Mesenchymal stem cell (in vitro differentiated cells and primary cell): ENCODE measurements at regions not wholly inside any gene's neighbourhood (a gene's known extent, or its start where the extent isn't known, plus 50 kb on each side); places are given as distances from the start of the nearest gene placed in this dataset.
"Not testable (repeated sequence)": the region's sequence is repeated elsewhere in the genome, so short reads cannot be mapped to it uniquely, and the experiment has no call there.

ENCODE experiments used
- DNase-seq: peaks from one replicate; pipeline ENCODE4 v3.0.0-alpha.2; 2013
- H2AFZ ChIP-seq: one replicate; pipeline ENCODE4 v1.6.1; 2013; ENCODE audit warnings: low read depth, mild to moderate bottlenecking, control low read depth, inconsistent platforms, low read length, moderate library complexity
- H2AK5ac ChIP-seq: 2 replicates; pipeline ENCODE4 v1.6.1; 2013; ENCODE audit warnings: low read length, moderate library complexity, mild to moderate bottlenecking, inconsistent platforms; ENCODE audit not compliant: severe bottlenecking
- H2BK120ac ChIP-seq: one replicate; pipeline ENCODE4 v1.6.1; 2013; ENCODE audit warnings: low read depth, mild to moderate bottlenecking, inconsistent platforms, low read length, moderate library complexity
- H2BK12ac ChIP-seq, 2 experiments: one replicate each; pipeline ENCODE4 v1.6.1; 2013; ENCODE audit warnings: inconsistent platforms in 2 of 2, low read length in 2 of 2, mild to moderate bottlenecking in 2 of 2, moderate library complexity in 2 of 2, control low read depth in 1 of 2
- H2BK15ac ChIP-seq: one replicate; pipeline ENCODE4 v1.6.1; 2013; ENCODE audit warnings: mild to moderate bottlenecking, low read depth, inconsistent platforms; ENCODE audit not compliant: poor library complexity, severe bottlenecking
- H2BK5ac ChIP-seq: 2 replicates; pipeline ENCODE4 v1.6.1; 2013; ENCODE audit warnings: low read depth, mild to moderate bottlenecking, low read length, control low read depth, inconsistent platforms; ENCODE audit not compliant: poor library complexity, severe bottlenecking
- H3K14ac ChIP-seq, 2 experiments: one replicate each; pipeline ENCODE4 v1.6.1; 2013; ENCODE audit warnings: inconsistent platforms in 2 of 2, low read length in 2 of 2, control low read depth in 1 of 2, mild to moderate bottlenecking in 1 of 2, moderate library complexity in 1 of 2
- H3K18ac ChIP-seq, 2 experiments: one replicate each; pipeline ENCODE4 v1.6.1; 2013; ENCODE audit warnings: inconsistent platforms in 2 of 2, low read length in 2 of 2, control low read depth in 1 of 2, low read depth in 1 of 2, mild to moderate bottlenecking in 1 of 2
- H3K23ac ChIP-seq, 2 experiments: one replicate each; pipeline ENCODE4 v1.6.1; 2013; ENCODE audit warnings: inconsistent platforms in 2 of 2, low read length in 2 of 2, mild to moderate bottlenecking in 2 of 2, moderate library complexity in 2 of 2, control low read depth in 1 of 2
- H3K27ac ChIP-seq: 2 replicates; pipeline ENCODE4 v1.5.1; 2013; ENCODE audit warnings: mild to moderate bottlenecking, moderate library complexity, low read length, control low read depth, inconsistent platforms; ENCODE audit not compliant: poor library complexity, severe bottlenecking
- H3K27me3 ChIP-seq, 2 experiments: 2 replicates each; pipeline versions ENCODE4 v1.6.1 to v1.7.0; 2013; ENCODE audit warnings: low read length in 2 of 2, mild to moderate bottlenecking in 2 of 2, moderate library complexity in 2 of 2, control low read depth in 1 of 2, inconsistent platforms in 1 of 2; ENCODE audit not compliant: control insufficient read depth in 1 of 2, insufficient read depth in 1 of 2
- H3K36me3 ChIP-seq, 2 experiments: 2 replicates each; pipeline versions ENCODE4 v1.6.1 to v1.7.0; 2013; ENCODE audit warnings: low read length in 2 of 2, control low read depth in 1 of 2, inconsistent platforms in 1 of 2, low read depth in 1 of 2, mild to moderate bottlenecking in 1 of 2; ENCODE audit not compliant: insufficient read depth in 2 of 2, control insufficient read depth in 1 of 2
- H3K4ac ChIP-seq, 2 experiments: one replicate each; pipeline ENCODE4 v1.6.1; 2013; ENCODE audit warnings: inconsistent platforms in 2 of 2, low read length in 2 of 2, mild to moderate bottlenecking in 2 of 2, moderate library complexity in 2 of 2, control low read depth in 1 of 2, low read depth in 1 of 2
- H3K4me1 ChIP-seq: 2 replicates; pipeline ENCODE4 v1.6.1; 2013; ENCODE audit warnings: low read depth, low read length, control low read depth; ENCODE audit not compliant: control insufficient read depth, insufficient read depth
- H3K4me2 ChIP-seq: 2 replicates; pipeline ENCODE4 v1.6.1; 2013; ENCODE audit warnings: low read length, mild to moderate bottlenecking, inconsistent platforms; ENCODE audit not compliant: poor library complexity, severe bottlenecking
- H3K4me3 ChIP-seq, 2 experiments: 2 replicates each; pipeline versions ENCODE4 v1.5.1 to v1.7.0; 2013; ENCODE audit warnings: low read length in 2 of 2, mild to moderate bottlenecking in 2 of 2, control low read depth in 1 of 2, low read depth in 1 of 2; ENCODE audit not compliant: insufficient read depth in 1 of 2
- H3K79me1 ChIP-seq: replicated peaks from 2 replicates; pipeline ENCODE4 v1.6.1; 2013; ENCODE audit warnings: mild to moderate bottlenecking, control low read depth, low read length, inconsistent platforms; ENCODE audit not compliant: poor library complexity, severe bottlenecking
- H3K9ac ChIP-seq: 2 replicates; pipeline ENCODE4 v1.7.0; 2013; ENCODE audit warnings: mild to moderate bottlenecking, low read length, moderate library complexity
- H3K9me3 ChIP-seq: 2 replicates; pipeline ENCODE4 v1.7.0; 2013; ENCODE audit warnings: mild to moderate bottlenecking, low read length; ENCODE audit not compliant: control insufficient read depth
- H4K8ac ChIP-seq: one replicate; pipeline ENCODE4 v1.6.1; 2013; ENCODE audit warnings: inconsistent platforms, mild to moderate bottlenecking, low read length, moderate library complexity
- H4K91ac ChIP-seq: one replicate; pipeline ENCODE4 v1.6.1; 2013; ENCODE audit warnings: mild to moderate bottlenecking, low read length, inconsistent platforms
- WGBS: methylation state at CpG from one replicate; pipeline ENCODE4 v1.1.7; 2013; ENCODE audit warnings: mixed read lengths; 5-methylcytosine and 5-hydroxymethylcytosine counted together

DNA sequence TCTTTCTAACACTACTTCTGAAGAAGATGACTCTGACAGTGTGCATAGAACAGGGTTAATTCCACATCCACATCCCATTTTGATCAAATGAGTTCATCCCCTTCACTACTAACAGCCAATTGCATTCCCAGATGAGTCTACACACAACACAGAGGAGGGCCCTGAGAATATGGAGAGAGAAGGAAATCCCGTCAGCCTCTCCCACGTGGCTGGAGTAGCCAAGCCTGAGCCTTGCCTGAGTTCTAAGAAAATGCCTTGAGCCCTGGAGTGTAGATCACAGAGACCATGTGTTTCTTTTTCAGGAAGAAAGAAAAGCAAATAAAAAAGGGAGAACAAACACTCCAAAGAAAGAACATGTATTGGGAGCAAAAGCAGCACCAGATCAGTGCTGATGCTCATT, 1147.7 kb downstream of the TMEM121 start:
- not testable (repeated sequence) for H3K36me3 ChIP-seq, H2BK15ac ChIP-seq, H4K8ac ChIP-seq, H2BK12ac ChIP-seq, H3K9ac ChIP-seq, H3K4me3 ChIP-seq, H3K79me1 ChIP-seq, H2AK5ac ChIP-seq, H3K27me3 ChIP-seq, H2BK5ac ChIP-seq, H3K27ac ChIP-seq, H3K18ac ChIP-seq, H3K4ac ChIP-seq, H3K4me2 ChIP-seq, H3K23ac ChIP-seq, DNase-seq, H4K91ac ChIP-seq, H3K9me3 ChIP-seq, H3K4me1 ChIP-seq, H2BK120ac ChIP-seq, H3K14ac ChIP-seq, H2AFZ ChIP-seq
- 57% methylated on average over 2 of the region's 2 CpGs for WGBS

DNA sequence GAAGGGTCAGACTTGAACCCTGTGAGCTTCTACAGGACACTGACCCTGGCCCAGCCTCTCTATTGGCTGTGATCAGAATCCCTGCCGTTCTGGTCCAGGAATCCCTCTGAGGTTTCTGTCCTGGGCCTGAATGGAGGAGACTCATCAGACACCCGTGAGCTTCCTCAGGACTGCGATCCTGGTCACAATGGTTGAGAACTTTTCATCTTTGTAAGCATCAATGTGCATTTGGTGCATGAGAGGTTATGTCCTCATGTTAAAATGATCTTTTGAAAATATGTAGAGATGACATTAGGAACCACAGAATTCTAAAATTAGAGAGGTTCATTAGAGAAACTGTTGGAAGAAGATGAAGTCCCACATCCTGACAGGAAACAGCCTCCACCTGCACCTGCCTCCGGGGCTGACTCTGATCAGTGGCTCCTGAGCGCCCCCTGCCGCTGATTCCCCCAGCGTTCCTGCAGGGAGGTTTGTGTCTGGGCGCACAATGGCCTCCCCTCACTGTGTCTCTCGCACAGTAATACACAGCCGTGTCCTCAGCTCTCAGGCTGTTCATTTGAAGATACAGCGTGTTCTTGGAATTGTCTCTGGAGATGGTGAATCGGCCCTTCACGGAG, 1148.2 kb downstream of the TMEM121 start:
- H4K91ac ChIP-seq, H2BK120ac ChIP-seq, H3K4ac ChIP-seq, H2BK5ac ChIP-seq, H3K23ac ChIP-seq, H3K4me2 ChIP-seq, H3K27ac ChIP-seq, H3K27me3 ChIP-seq, DNase-seq, H2BK15ac ChIP-seq, H3K14ac ChIP-seq, H3K79me1 ChIP-seq, H4K8ac ChIP-seq, H3K9ac ChIP-seq, H3K4me3 ChIP-seq, H2AK5ac ChIP-seq, H3K9me3 ChIP-seq, H3K36me3 ChIP-seq, H3K18ac ChIP-seq, H2AFZ ChIP-seq, H2BK12ac ChIP-seq, H3K4me1 ChIP-seq: not testable (repeated sequence)
- WGBS = 61% methylated on average over 3 of the region's 13 CpGs

DNA sequence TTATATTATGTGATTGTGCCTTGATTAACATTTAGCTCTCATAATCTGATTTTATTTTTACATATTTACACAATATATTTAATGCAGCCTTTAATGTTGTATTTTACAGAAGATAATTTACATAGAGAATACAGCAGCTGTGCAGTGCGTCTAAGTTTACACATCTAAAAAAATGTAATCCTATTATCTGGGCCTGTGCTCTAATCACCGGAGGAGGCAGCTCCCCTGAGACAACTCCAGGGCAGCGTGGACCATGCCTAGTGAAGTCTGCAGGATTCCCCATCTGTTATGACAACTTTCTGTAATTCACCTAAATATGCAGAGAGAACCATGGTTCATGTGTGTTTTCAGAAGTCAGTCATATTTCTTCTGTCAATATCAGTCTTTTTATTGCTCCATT, 1149.3 kb downstream of the TMEM121 start:
- not testable (repeated sequence) for H3K4me1 ChIP-seq, H3K18ac ChIP-seq, H2AK5ac ChIP-seq, H3K36me3 ChIP-seq, H4K91ac ChIP-seq, H2BK15ac ChIP-seq, H2BK120ac ChIP-seq, DNase-seq, H3K4me2 ChIP-seq, H3K9me3 ChIP-seq, H3K4ac ChIP-seq, H4K8ac ChIP-seq, H3K4me3 ChIP-seq, H3K27ac ChIP-seq, H2BK12ac ChIP-seq, H3K14ac ChIP-seq, H3K23ac ChIP-seq, H3K9ac ChIP-seq, H3K27me3 ChIP-seq, H2BK5ac ChIP-seq, H2AFZ ChIP-seq, H3K79me1 ChIP-seq
- WGBS = 64% methylated on average over 3 of the region's 3 CpGs

DNA sequence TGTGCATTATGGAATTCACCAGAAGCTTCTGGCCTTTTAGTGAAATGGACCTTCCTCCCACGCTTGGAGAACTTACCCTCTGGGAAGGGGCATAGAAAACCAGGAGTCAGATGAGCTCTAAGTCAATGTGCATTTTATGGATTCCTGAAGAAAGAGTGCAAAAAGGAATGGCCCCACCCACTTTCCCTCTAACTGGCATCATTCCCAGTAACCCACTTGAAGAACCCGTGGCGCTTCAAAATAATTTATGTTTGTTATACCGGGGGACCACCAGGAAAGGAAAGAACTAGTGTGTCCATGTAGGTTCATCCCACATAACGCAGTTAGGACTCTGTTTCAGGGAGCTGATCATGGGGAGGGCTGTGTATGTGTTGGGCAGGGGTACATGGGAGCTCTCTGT, 1153.4 kb downstream of the TMEM121 start:
- Histone ChIP-seq H2AFZ (no peak overlapping the region), H3K4me3 (no peak overlapping the region), H3K36me3 (no peaks in the 10 kb centered on the region)

More for the DNA sequence above, 1153.4 kb downstream of the TMEM121 start:
- H3K27ac ChIP-seq = no peak overlapping the region
- no peak overlapping the region for H3K18ac ChIP-seq
- H4K91ac ChIP-seq = no peak overlapping the region
- H3K4me2 ChIP-seq = no peak overlapping the region
- no peaks in the 10 kb centered on the region for H3K27me3 ChIP-seq
- H3K79me1 ChIP-seq = no peaks in the 10 kb centered on the region
- H3K14ac ChIP-seq = no peak overlapping the region
- no peaks in the 10 kb centered on the region for H3K4me1 ChIP-seq
- no peak overlapping the region for H2BK12ac ChIP-seq
- H3K4ac ChIP-seq = no peak overlapping the region
- no peak overlapping the region for H4K8ac ChIP-seq
- no peak overlapping the region for H2AK5ac ChIP-seq
- no peak overlapping the region for H2BK5ac ChIP-seq
- DNase-seq = no peak
- no peaks in the 10 kb centered on the region for H3K9me3 ChIP-seq
- H2BK15ac ChIP-seq = no peak overlapping the region
- H3K9ac ChIP-seq = no peak overlapping the region
- WGBS = 42% methylated on average over 5 of the region's 5 CpGs
- no peak overlapping the region for H3K23ac ChIP-seq
- H2BK120ac ChIP-seq = no peak overlapping the region
